ENCODE measurements at regions not wholly inside any gene's neighbourhood (a gene's known extent, or its start where the extent isn't known, plus 50 kb on each side); places are given as distances from the start of the nearest gene placed in this dataset.

DNA sequence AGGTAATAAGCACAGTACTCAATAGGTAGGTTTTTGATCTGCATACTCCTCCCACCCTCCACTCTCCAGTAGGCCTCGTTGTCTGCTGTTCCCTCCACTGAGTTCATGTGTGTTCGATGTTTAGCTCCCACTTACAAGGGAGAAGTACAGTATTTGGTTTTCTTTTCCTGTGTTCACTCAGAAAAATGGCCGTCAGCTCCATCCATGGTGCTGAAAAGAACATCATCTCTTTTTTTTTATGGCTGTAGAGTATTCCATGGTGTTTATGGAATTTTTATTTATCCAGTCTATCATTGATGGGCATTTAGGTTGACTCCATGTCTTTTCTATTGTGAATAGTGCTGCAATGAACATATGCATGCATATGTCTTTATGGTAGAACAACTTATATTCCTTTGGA, 849.7 kb upstream of the NRXN1 start:
- DNase-seq (ENCODE audit: insufficient read length, low spot score), result no peak
- no peak for FAIRE-seq
- TF ChIP-seq PAX5 (IDR thresholded peaks at IDR 0.05; ENCODE audit: insufficient read depth, low read length, severe bottlenecking) (no peak), SPI1 (IDR thresholded peaks at IDR 0.05; ENCODE audit: low read depth, low read length) (no peak), TAF1 (IDR thresholded peaks at IDR 0.05; ENCODE audit: low read depth, low read length) (no peak), POLR2A (IDR thresholded peaks at IDR 0.05; ENCODE audit: low read depth, low read length) (no peak), POU2F2 (IDR thresholded peaks at IDR 0.05; ENCODE audit: low read depth, low read length) (no peak), POLR2AphosphoS5 (IDR thresholded peaks at IDR 0.05; ENCODE audit: low read depth, low read length) (no peak)

- TF ChIP-seq POU2F2 (IDR thresholded peaks at IDR 0.05; ENCODE audit: low read depth, low read length), result no peak
- no peak for TF ChIP-seq PAX5 (IDR thresholded peaks at IDR 0.05; ENCODE audit: insufficient read depth, low read length, severe bottlenecking)
- no peak for TF ChIP-seq POLR2A (IDR thresholded peaks at IDR 0.05; ENCODE audit: low read depth, low read length)
- TF ChIP-seq TAF1 (IDR thresholded peaks at IDR 0.05; ENCODE audit: low read depth, low read length), result no peak
- no peak for TF ChIP-seq SPI1 (IDR thresholded peaks at IDR 0.05; ENCODE audit: low read depth, low read length)
- TF ChIP-seq POLR2AphosphoS5 (IDR thresholded peaks at IDR 0.05; ENCODE audit: low read depth, low read length), result no peak
- no peak for FAIRE-seq
- no peak for DNase-seq (ENCODE audit: insufficient read length, low spot score)
These were observed 848.2 kb upstream of the NRXN1 start for GRCh38 chr2:51880153-51880552.

GRCh38 chr2:51866361-51866760, 834.4 kb upstream of the NRXN1 start:
- TF ChIP-seq PAX5 (IDR thresholded peaks at IDR 0.05; ENCODE audit: insufficient read depth, low read length, severe bottlenecking) (no peak), SPI1 (IDR thresholded peaks at IDR 0.05; ENCODE audit: low read depth, low read length) (no peak), POLR2AphosphoS5 (IDR thresholded peaks at IDR 0.05; ENCODE audit: low read depth, low read length) (no peak), POLR2A (IDR thresholded peaks at IDR 0.05; ENCODE audit: low read depth, low read length) (no peak), TAF1 (IDR thresholded peaks at IDR 0.05; ENCODE audit: low read depth, low read length) (no peak), POU2F2 (IDR thresholded peaks at IDR 0.05; ENCODE audit: low read depth, low read length) (no peak)
- no peak for FAIRE-seq

GRCh38 chr2:51859260-51859659, 827.3 kb upstream of the NRXN1 start:
- DNase-seq (ENCODE audit: insufficient read length, low spot score), result no peak
- no peak for FAIRE-seq
- TF ChIP-seq POLR2AphosphoS5 (IDR thresholded peaks at IDR 0.05; ENCODE audit: low read depth, low read length) (no peak), POU2F2 (IDR thresholded peaks at IDR 0.05; ENCODE audit: low read depth, low read length) (no peak), TAF1 (IDR thresholded peaks at IDR 0.05; ENCODE audit: low read depth, low read length) (no peak), PAX5 (IDR thresholded peaks at IDR 0.05; ENCODE audit: insufficient read depth, low read length, severe bottlenecking) (no peak), SPI1 (IDR thresholded peaks at IDR 0.05; ENCODE audit: low read depth, low read length) (no peak), POLR2A (IDR thresholded peaks at IDR 0.05; ENCODE audit: low read depth, low read length) (no peak)

More at GRCh38 chr2:51866361-51866760, 834.4 kb upstream of the NRXN1 start:
- no peak for DNase-seq (ENCODE audit: insufficient read length, low spot score)

DNA sequence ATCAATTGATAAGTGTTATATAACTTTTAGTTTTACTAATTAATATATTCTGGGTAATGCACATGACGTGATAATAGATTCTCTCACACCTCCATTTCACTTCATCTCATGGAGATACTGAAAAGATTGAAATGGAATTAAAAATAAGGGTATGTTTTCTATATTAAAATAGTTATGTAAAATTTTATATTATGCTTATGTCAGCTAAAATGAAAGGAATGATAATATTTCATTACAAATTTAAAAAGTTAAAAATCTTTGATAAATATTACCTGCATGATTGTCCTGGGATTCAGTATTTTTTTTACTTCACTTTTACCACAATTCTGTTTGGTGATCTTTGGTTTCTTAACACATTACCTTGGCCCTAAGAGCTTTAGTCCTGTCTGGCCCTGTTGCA, 823.8 kb upstream of the NRXN1 start:
- no peak for TF ChIP-seq POLR2A (IDR thresholded peaks at IDR 0.05; ENCODE audit: low read depth, low read length)
- TF ChIP-seq TAF1 (IDR thresholded peaks at IDR 0.05; ENCODE audit: low read depth, low read length), result no peak
- TF ChIP-seq POU2F2 (IDR thresholded peaks at IDR 0.05; ENCODE audit: low read depth, low read length), result no peak
- FAIRE-seq (no peak), DNase-seq (ENCODE audit: insufficient read length, low spot score) (no peak)

DNA sequence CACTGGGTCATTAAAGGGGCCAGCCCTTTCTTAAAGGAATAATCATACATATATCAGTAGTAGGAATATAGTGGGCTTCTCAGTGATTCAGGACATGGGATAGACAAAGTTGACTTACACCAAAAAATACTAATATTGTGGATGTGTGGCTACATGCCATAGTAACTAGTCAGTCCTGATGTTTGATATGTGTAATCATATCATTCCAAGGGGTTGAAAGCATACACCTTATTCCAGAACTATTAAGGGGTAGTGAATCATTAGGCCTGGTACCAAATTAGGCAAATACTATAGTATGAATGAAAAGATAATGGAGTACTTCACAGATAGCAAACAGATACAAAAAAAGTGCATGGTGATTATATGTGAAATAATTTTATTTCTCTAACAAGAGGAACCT, 814.9 kb upstream of the NRXN1 start:
- TF ChIP-seq POLR2AphosphoS5 (IDR thresholded peaks at IDR 0.05; ENCODE audit: low read depth, low read length) (no peak), PAX5 (IDR thresholded peaks at IDR 0.05; ENCODE audit: insufficient read depth, low read length, severe bottlenecking) (no peak), POLR2A (IDR thresholded peaks at IDR 0.05; ENCODE audit: low read depth, low read length) (no peak), TAF1 (IDR thresholded peaks at IDR 0.05; ENCODE audit: low read depth, low read length) (no peak), POU2F2 (IDR thresholded peaks at IDR 0.05; ENCODE audit: low read depth, low read length) (no peak)
- no peak for FAIRE-seq
- no peak for DNase-seq (ENCODE audit: insufficient read length, low spot score)

DNA sequence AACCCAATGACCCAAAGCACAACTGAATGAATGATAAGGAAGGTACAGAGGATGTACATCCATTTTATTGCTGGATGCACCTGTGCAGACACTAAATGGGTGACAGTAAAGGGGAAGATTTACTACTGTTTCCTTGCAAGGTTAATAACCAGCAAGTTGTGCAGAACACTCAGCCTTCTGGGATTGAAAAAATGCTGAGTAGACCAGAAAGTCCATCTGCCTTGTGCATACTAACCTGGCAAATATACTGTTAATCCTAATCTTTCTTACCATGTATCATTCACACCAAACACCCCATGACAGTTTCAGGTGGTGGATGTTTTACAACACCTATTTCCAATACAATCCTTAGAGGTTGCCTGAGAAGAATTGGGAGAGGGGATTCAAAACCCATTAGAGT, 814.1 kb upstream of the NRXN1 start:
- FAIRE-seq, result no peak
- DNase-seq (ENCODE audit: insufficient read length, low spot score), result no peak
- TF ChIP-seq POLR2A (IDR thresholded peaks at IDR 0.05; ENCODE audit: low read depth, low read length) (no peak), TAF1 (IDR thresholded peaks at IDR 0.05; ENCODE audit: low read depth, low read length) (no peak), POU2F2 (IDR thresholded peaks at IDR 0.05; ENCODE audit: low read depth, low read length) (no peak), POLR2AphosphoS5 (IDR thresholded peaks at IDR 0.05; ENCODE audit: low read depth, low read length) (no peak), SPI1 (IDR thresholded peaks at IDR 0.05; ENCODE audit: low read depth, low read length) (no peak), PAX5 (IDR thresholded peaks at IDR 0.05; ENCODE audit: insufficient read depth, low read length, severe bottlenecking) (no peak)

DNA sequence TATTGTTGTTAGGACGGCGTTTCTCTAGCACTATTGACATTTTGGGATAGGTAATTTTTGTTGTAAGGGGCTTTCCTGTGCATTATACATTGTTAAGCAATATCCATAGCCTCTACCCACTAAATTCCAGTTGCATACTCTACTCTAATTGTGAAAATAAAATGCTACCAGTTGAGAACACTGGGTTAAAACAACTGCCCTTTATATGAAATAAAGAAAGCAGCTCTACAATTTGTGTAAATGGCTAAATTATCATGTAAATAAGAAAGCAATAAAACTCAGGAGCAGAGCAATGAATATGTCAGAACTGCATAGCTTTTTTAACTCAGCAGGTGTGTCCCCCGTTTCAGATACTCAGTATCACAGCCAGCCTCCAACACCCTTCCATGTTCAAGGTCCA, 812.7 kb upstream of the NRXN1 start:
- no peak for TF ChIP-seq PAX5 (IDR thresholded peaks at IDR 0.05; ENCODE audit: insufficient read depth, low read length, severe bottlenecking)
- FAIRE-seq (no peak), DNase-seq (ENCODE audit: insufficient read length, low spot score) (no peak)

GRCh38 chr2:51829477-51829876, 797.5 kb upstream of the NRXN1 start:
- FAIRE-seq (no peak), DNase-seq (ENCODE audit: insufficient read length, low spot score) (no peak)
- no peak for TF ChIP-seq SPI1 (IDR thresholded peaks at IDR 0.05; ENCODE audit: low read depth, low read length)
- no peak for TF ChIP-seq TAF1 (IDR thresholded peaks at IDR 0.05; ENCODE audit: low read depth, low read length)
- TF ChIP-seq POU2F2 (IDR thresholded peaks at IDR 0.05; ENCODE audit: low read depth, low read length), result no peak
- TF ChIP-seq POLR2AphosphoS5 (IDR thresholded peaks at IDR 0.05; ENCODE audit: low read depth, low read length), result no peak
- no peak for TF ChIP-seq PAX5 (IDR thresholded peaks at IDR 0.05; ENCODE audit: insufficient read depth, low read length, severe bottlenecking)
- TF ChIP-seq POLR2A (IDR thresholded peaks at IDR 0.05; ENCODE audit: low read depth, low read length), result no peak

DNA sequence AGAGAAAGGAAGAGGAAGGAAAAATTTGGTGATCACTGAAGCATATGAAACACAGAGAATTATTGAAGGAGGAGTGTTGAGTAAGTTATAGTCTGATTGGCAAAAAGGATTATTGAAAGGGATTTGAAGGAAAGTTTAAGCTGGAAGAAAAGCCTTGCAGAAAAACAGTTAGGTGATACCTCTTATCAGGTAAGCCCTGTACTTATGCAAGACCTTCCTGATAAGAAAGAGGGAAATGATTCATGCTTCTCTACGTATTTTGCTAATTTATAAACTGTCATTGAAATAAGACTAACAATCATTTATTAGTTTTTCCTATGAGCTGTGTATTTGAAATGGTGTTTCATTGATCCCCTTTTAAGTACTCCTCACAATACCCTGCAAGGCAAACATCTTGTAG, 793.9 kb upstream of the NRXN1 start:
- no peak for FAIRE-seq
- TF ChIP-seq PAX5 (IDR thresholded peaks at IDR 0.05; ENCODE audit: insufficient read depth, low read length, severe bottlenecking) (no peak), POU2F2 (IDR thresholded peaks at IDR 0.05; ENCODE audit: low read depth, low read length) (no peak), SPI1 (IDR thresholded peaks at IDR 0.05; ENCODE audit: low read depth, low read length) (no peak), POLR2AphosphoS5 (IDR thresholded peaks at IDR 0.05; ENCODE audit: low read depth, low read length) (no peak), TAF1 (IDR thresholded peaks at IDR 0.05; ENCODE audit: low read depth, low read length) (no peak), POLR2A (IDR thresholded peaks at IDR 0.05; ENCODE audit: low read depth, low read length) (no peak)
- no peak for DNase-seq (ENCODE audit: insufficient read length, low spot score)

Measured in GM12891 (cell line).